Sigmoid colon (tissue), 6 donors: ENCODE measurements at regions not wholly inside any gene's neighbourhood (a gene's known extent, or its start where the extent isn't known, plus 50 kb on each side); places are given as distances from the start of the nearest gene placed in this dataset.

ENCODE experiments used
- DNase-seq: peaks from one replicate; pipeline ENCODE4 v3.0.0-alpha.2; 2019
- H3K27ac ChIP-seq, 4 donors: fragments of 200-600 bp; sonication (generic); one replicate each; pipeline ENCODE4 v1.5.1; 2016 to 2019; ENCODE audit warnings: mild to moderate bottlenecking in 1 of 4
- H3K27me3 ChIP-seq, 3 donors: fragments of 200-600 bp; sonication (generic); one replicate each; pipeline ENCODE4 v1.5.1; 2019; ENCODE audit warnings: mild to moderate bottlenecking in 1 of 3
- H3K36me3 ChIP-seq, 4 donors: fragments of 200-600 bp; sonication (generic); one replicate each; pipeline ENCODE4 v1.5.1; 2016 to 2019
- H3K4me1 ChIP-seq, 4 donors: fragments of 200-600 bp; sonication (generic); one replicate each; pipeline ENCODE4 v1.5.1; 2017 to 2019
- H3K4me3 ChIP-seq, 4 donors: fragments of 200-600 bp; sonication (generic); one replicate each; pipeline ENCODE4 v1.5.1; 2017 to 2019; ENCODE audit warnings: mild to moderate bottlenecking in 2 of 4, moderate library complexity in 1 of 4
- H3K9me3 ChIP-seq, 4 donors: fragments of 200-600 bp in 3 of 4; sonication (generic) in 3 of 4; one replicate each; pipeline versions ENCODE4 v1.5.1 to v1.6.1; 2013 to 2019
- CTCF ChIP-seq, 4 experiments: fragments of 450-650 bp in 3 of 4; fragments of 200-600 bp in 1 of 4; IDR thresholded peaks; one replicate each; pipeline ENCODE4 v1.5.1; 2016 to 2019; ENCODE audit warnings: antibody characterized with exemption in 4 of 4, mild to moderate bottlenecking in 3 of 4, moderate library complexity in 2 of 4
- EP300 ChIP-seq, 4 donors: sonication (generic); formaldehyde crosslinking; IDR thresholded peaks; one replicate each; pipeline ENCODE4 v1.6.1; 2017; ENCODE audit warnings: antibody characterized with exemption in 4 of 4
- POLR2A ChIP-seq, 2 donors: fragments of 450-650 bp; IDR thresholded peaks; one replicate each; pipeline ENCODE4 v1.6.1; 2016; ENCODE audit warnings: antibody characterized with exemption in 2 of 2, mild to moderate bottlenecking in 2 of 2, moderate library complexity in 2 of 2
- POLR2AphosphoS5 ChIP-seq, 4 donors: sonication (generic); formaldehyde crosslinking; IDR thresholded peaks; one replicate each; pipeline ENCODE4 v1.6.1; 2017; ENCODE audit warnings: antibody characterized with exemption in 4 of 4
- WGBS, 2 donors: extraction: QIAGEN DNeasy Blood & Tissue Kit; methylation state at CpG; one replicate each; pipeline ENCODE4 v1.1.7; 2013; 5-methylcytosine and 5-hydroxymethylcytosine counted together
- intact Hi-C: fragments of 100-400 bp; cut with DNase I; formaldehyde crosslinking; loops from one replicate; pipeline ENCODE4 v1.15.1; 2023
- donor health status: healthy with polysubstance abuse.
- donor health status: healthy.

DNA sequence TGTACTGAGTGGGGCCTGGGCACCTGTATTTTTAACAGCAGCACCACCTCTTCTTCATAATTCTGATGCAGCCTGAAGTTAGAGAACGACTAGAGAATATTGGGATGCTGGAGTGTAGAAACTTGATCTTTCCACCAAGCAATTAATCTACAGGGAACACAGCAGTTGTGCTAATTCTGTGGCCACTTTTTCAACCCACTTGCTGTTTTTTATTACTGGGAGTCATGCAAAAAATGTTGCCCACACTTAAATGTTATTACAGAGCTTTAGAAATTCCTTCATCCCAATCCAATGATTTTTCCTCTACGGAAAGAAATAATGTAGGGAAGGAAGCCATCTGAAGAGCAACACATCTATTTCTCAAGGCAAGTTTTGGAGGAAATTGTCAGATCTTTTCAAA is 190.9 kb upstream of the TUT7 start:
- Histone ChIP-seq H3K4me3 (no peak overlapping the region), H3K4me1 (no peaks in the 10 kb centered on the region), H3K27me3 (no peaks in the 10 kb centered on the region), H3K9me3 (no peaks in the 10 kb centered on the region), H3K36me3 (no peaks in the 10 kb centered on the region), H3K27ac (no peak overlapping the region)
- intact Hi-C loops: no loop called here
- 56 to 66% methylated on average over 2 of the region's 2 CpGs for WGBS, 2 donors
- DNase-seq: no peak
- TF ChIP-seq CTCF (IDR thresholded peaks at IDR 0.05): no peak
- TF ChIP-seq POLR2AphosphoS5 (IDR thresholded peaks at IDR 0.05): no peak
- no peak for TF ChIP-seq POLR2A (IDR thresholded peaks at IDR 0.05)
- no peak for TF ChIP-seq EP300 (IDR thresholded peaks at IDR 0.05)

- H3K36me3 ChIP-seq: no peaks in the 10 kb centered on the region
- no peak overlapping the region for H3K27ac ChIP-seq
- H3K4me1 ChIP-seq: no peaks in the 10 kb centered on the region
- DNase-seq: no peak
- 27 to 55% methylated on average over 2 of the region's 2 CpGs for WGBS, 2 donors
- intact Hi-C loops: no loop called here
- no peak overlapping the region for H3K4me3 ChIP-seq
- no peak for TF ChIP-seq POLR2A (IDR thresholded peaks at IDR 0.05)
- no peak for TF ChIP-seq EP300 (IDR thresholded peaks at IDR 0.05)
- no peak for TF ChIP-seq POLR2AphosphoS5 (IDR thresholded peaks at IDR 0.05)
- no peak for TF ChIP-seq CTCF (IDR thresholded peaks at IDR 0.05)
- H3K27me3 ChIP-seq: no peaks in the 10 kb centered on the region
- no peaks in the 10 kb centered on the region for H3K9me3 ChIP-seq
Measured at GRCh38 chr9:86541014-86541570, 186.9 kb upstream of the TUT7 start.

GRCh38 chr9:86535406-86535915 is 181.3 kb upstream of the TUT7 start:
- H3K9me3 ChIP-seq: no peaks in the 10 kb centered on the region
- H3K36me3 ChIP-seq: no peaks in the 10 kb centered on the region
- 55 to 78% methylated on average over 5 of the region's 5 CpGs for WGBS, 2 donors
- H3K27me3 ChIP-seq: no peaks in the 10 kb centered on the region
- no peak for DNase-seq
- peak overlapping the region in 1 of 4 donors; percentile 38 for H3K27ac ChIP-seq
- TF ChIP-seq POLR2A (IDR thresholded peaks at IDR 0.05) (no peak), EP300 (IDR thresholded peaks at IDR 0.05) (no peak), CTCF (IDR thresholded peaks at IDR 0.05) (no peak), POLR2AphosphoS5 (IDR thresholded peaks at IDR 0.05) (no peak)
- intact Hi-C loops: no loop called here
- no peak overlapping the region for H3K4me3 ChIP-seq
- H3K4me1 ChIP-seq: no peaks in the 10 kb centered on the region

DNA sequence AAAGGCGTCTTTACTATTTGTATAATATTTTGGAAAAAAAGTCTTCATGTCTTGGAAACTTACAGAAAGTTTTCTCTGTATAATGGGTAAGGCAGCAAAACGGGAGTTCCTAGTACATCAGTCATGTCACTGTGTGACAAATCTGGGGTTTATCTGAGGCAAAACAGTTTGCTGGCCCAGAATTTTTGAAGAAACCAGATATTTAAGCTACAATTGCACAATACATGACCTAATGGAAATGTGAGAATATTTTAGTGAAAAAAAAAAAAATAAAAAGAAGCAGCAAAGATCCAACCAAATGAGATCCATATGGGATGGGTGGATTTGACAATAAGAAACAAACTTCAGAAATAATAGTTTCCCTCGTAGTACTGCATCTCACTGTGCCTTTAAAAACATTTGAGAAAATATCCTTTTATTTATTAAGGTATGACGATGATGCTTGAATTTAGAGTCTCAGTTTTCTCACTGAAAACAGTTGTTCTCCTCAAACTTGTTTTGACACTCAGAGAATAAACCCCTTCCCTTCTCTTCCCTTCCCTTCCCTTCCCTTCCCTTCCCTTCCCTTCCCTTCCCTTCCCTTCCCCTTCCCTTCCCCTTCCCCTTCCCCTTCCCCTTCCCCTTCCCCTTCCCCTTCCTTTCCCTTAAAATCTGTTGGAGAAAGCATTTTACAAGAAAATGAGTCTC is 180.5 kb upstream of the TUT7 start:
- no peak for DNase-seq
- H3K4me3 ChIP-seq: no peak overlapping the region
- 73 to 79% methylated on average over 4 of the region's 4 CpGs for WGBS, 2 donors
- peak overlapping the region in 1 of 4 donors; percentile 38 for H3K27ac ChIP-seq
- no peaks in the 10 kb centered on the region for H3K27me3 ChIP-seq
- H3K4me1 ChIP-seq: no peaks in the 10 kb centered on the region
- intact Hi-C loops: no loop called here
- H3K36me3 ChIP-seq: no peaks in the 10 kb centered on the region
- H3K9me3 ChIP-seq: no peaks in the 10 kb centered on the region
- TF ChIP-seq CTCF (IDR thresholded peaks at IDR 0.05) (no peak), EP300 (IDR thresholded peaks at IDR 0.05) (no peak), POLR2AphosphoS5 (IDR thresholded peaks at IDR 0.05) (peak in 3 of 4 donors; percentile 22 to 50 (median 28)), POLR2A (IDR thresholded peaks at IDR 0.05) (no peak)
